GM12878 (cell line): ENCODE measurements at regions not wholly inside any gene's neighbourhood (a gene's known extent, or its start where the extent isn't known, plus 50 kb on each side); places are given as distances from the start of the nearest gene placed in this dataset.

Experiments used
- ATAC-seq: fragments of 200-7000 bp; cut with Tn5 transposase; 3 replicates; pipeline ENCODE4 v1.9.1; 2020; ENCODE audit warnings: mild to moderate bottlenecking, moderate library complexity
- BruUV-seq: library from RNA; stranded (reverse); fragments of 400-500 nt; replicated peaks from 2 replicates; lab custom pipeline; 2021; lab: Mats Ljungman, UMichigan
- CTCF ChIA-PET: fragments of 300-600 bp; sonication (Branson Sonifier 250); formaldehyde crosslinking; extraction: SDS; loops from one replicate; lab custom pipeline; 2021; ENCODE audit warnings: inconsistent platforms; lab: Yijun Ruan, JAX
- POLR2A ChIA-PET: fragments of 350-600 bp; formaldehyde crosslinking; extraction: SDS; loops from one replicate; lab custom pipeline; 2021; ENCODE audit warnings: inconsistent platforms; lab: Charles Lee
- RAD21 ChIA-PET: fragments of 300-600 bp; sonication (Branson Sonifier 250); formaldehyde crosslinking; loops from one replicate; lab custom pipeline; 2023; ENCODE audit warnings: antibody characterized with exemption; ENCODE audit not compliant: unreplicated experiment; lab: Charles Lee
- SMC1A ChIA-PET: fragments of 300-600 bp; sonication (Branson Sonifier 250); formaldehyde crosslinking; loops from one replicate; lab custom pipeline; 2023; ENCODE audit not compliant: unreplicated experiment, uncharacterized antibody; lab: Charles Lee
- DNase-seq: peaks from one replicate; pipeline ENCODE4 v3.0.0-alpha.2; 2011; ENCODE audit warnings: low read depth, low spot score
- FAIRE-seq: peaks from 3 replicates; lab custom pipeline; 2011; peaks lifted over from hg19 to GRCh38; lab: Jason Lieb, UNC
- H2AFZ ChIP-seq: 2 replicates; pipeline ENCODE4 v1.6.0; 2011; ENCODE audit warnings: low read depth, low read length, control low read depth; ENCODE audit not compliant: control insufficient read depth
- H3K27ac ChIP-seq: 2 replicates; pipeline ENCODE4 v1.5.1; 2011; ENCODE audit warnings: control low read depth; ENCODE audit not compliant: control insufficient read depth, insufficient read depth
- H3K27me3 ChIP-seq, 2 experiments: replicated peaks in 1 of 2; 2 replicates each; pipeline versions ENCODE4 v1.6.0 to v1.6.1; 2011; ENCODE audit warnings: low read length in 1 of 2; ENCODE audit not compliant: control insufficient read depth in 2 of 2, insufficient read depth in 2 of 2
- H3K36me3 ChIP-seq, 2 experiments: 2 replicates each; pipeline ENCODE4 v1.5.1; 2011; ENCODE audit warnings: low read length in 1 of 2; ENCODE audit not compliant: control insufficient read depth in 2 of 2, insufficient read depth in 2 of 2
- H3K4me1 ChIP-seq: 2 replicates; pipeline ENCODE4 v1.6.1; 2011; ENCODE audit warnings: mild to moderate bottlenecking, low read length, moderate library complexity, mixed read lengths; ENCODE audit not compliant: control insufficient read depth, insufficient read depth
- H3K4me2 ChIP-seq: 2 replicates; pipeline ENCODE4 v1.6.0; 2011; ENCODE audit warnings: control low read depth; ENCODE audit not compliant: control insufficient read depth, insufficient read depth
- H3K4me3 ChIP-seq: fragments of 200-600 bp; sonication (generic); 2 replicates; pipeline ENCODE4 v1.5.1; 2016
- H3K79me2 ChIP-seq: 2 replicates; pipeline ENCODE4 v1.6.0; 2011; ENCODE audit warnings: low read length; ENCODE audit not compliant: control insufficient read depth, insufficient read depth
- H3K9ac ChIP-seq: 2 replicates; pipeline ENCODE4 v1.8.0; 2011; ENCODE audit warnings: low read length, control low read depth, mixed read lengths; ENCODE audit not compliant: control insufficient read depth, insufficient read depth
- H3K9me3 ChIP-seq: replicated peaks from 3 replicates; pipeline ENCODE4 v1.5.1; 2011; ENCODE audit warnings: mild to moderate bottlenecking, low read length; ENCODE audit not compliant: control insufficient read depth, insufficient read depth
- H4K20me1 ChIP-seq: 2 replicates; pipeline ENCODE4 v1.6.0; 2011; ENCODE audit not compliant: control insufficient read depth, insufficient read depth
- BRCA1 ChIP-seq: IDR thresholded peaks from 2 replicates; pipeline ENCODE4 v1.6.1; 2011; ENCODE audit warnings: low read depth, low read length, improper control_type of control experiment
- CEBPZ ChIP-seq: fragments of 150-350 bp; IDR thresholded peaks from 2 replicates; pipeline ENCODE4 v1.6.1; 2016; ENCODE audit warnings: low read depth, low read length
- GABPA ChIP-seq: IDR thresholded peaks from 2 replicates; pipeline ENCODE4 v1.6.1; 2014; ENCODE audit warnings: antibody characterized with exemption, low read depth, mild to moderate bottlenecking, inconsistent platforms
- HDGF ChIP-seq: fragments of 450-650 bp; IDR thresholded peaks from 2 replicates; pipeline ENCODE4 v1.6.1; 2016; ENCODE audit warnings: antibody characterized with exemption
- MXI1 ChIP-seq: fragments of 150-350 bp; IDR thresholded peaks from 2 replicates; pipeline ENCODE4 v1.6.1; 2011; ENCODE audit warnings: low read depth, mild to moderate bottlenecking, inconsistent platforms, low read length, improper control_type of control experiment
- RB1 ChIP-seq: fragments of 450-650 bp; formaldehyde crosslinking; IDR thresholded peaks from 2 replicates; pipeline ENCODE4 v1.6.1; 2017; ENCODE audit warnings: mild to moderate bottlenecking, borderline replicate concordance
- SMC3 ChIP-seq: IDR thresholded peaks from 2 replicates; pipeline ENCODE4 v1.6.1; 2011; ENCODE audit warnings: low read length, improper control_type of control experiment, borderline replicate concordance
- WGBS: methylation state at CpG from one replicate; pipeline ENCODE4 v1.1.6; 2016; ENCODE audit warnings: low lambda C conversion rate; ENCODE audit not compliant: insufficient replicate concordance, insufficient coverage; ENCODE audit errors: missing lambda C conversion rate; 5-methylcytosine and 5-hydroxymethylcytosine counted together
- in situ Hi-C: fragments of 300-500 bp; cut with MboI; formaldehyde crosslinking; loops from 9 replicates; pipeline ENCODE4 v1.14.3; 2018; ENCODE audit warnings: mixed read lengths
- intact Hi-C: fragments of 100-400 bp; cut with micrococcal nuclease; formaldehyde crosslinking; loops from one replicate; pipeline ENCODE4 v1.14.2; 2022; ENCODE audit not compliant: unreplicated experiment

- Histone ChIP-seq H3K4me3 (no peak overlapping the region), H3K9me3 (no peaks in the 10 kb centered on the region), H3K27me3 (no peaks in the 10 kb centered on the region), H3K27ac (no peak overlapping the region), H2AFZ (no peak overlapping the region), H3K36me3 (no peaks in the 10 kb centered on the region), H4K20me1 (no peaks in the 10 kb centered on the region), H3K4me2 (no peak overlapping the region), H3K4me1 (no peaks in the 10 kb centered on the region), H3K79me2 (no peaks in the 10 kb centered on the region)
- in situ Hi-C loops (no loop called here), intact Hi-C loops (no loop called here)
- no TSS peak for BruUV-seq
- CTCF ChIA-PET = no interaction called here
- DNase-seq = no peak
- SMC1A ChIA-PET = interaction anchor here (0.7 kb wide), 1 partner anchor 84 kb away, joined by 3 read pairs; no protein-coding TSS in a partner anchor
- 50% methylated on average over 2 of the region's 2 CpGs for WGBS
- ATAC-seq = no peak
- FAIRE-seq = no peak
- POLR2A ChIA-PET = no interaction called here
- TF ChIP-seq CEBPZ = no peak
- TF ChIP-seq, all 136 proteins: peak for 0
- no peak overlapping the region for H3K9ac ChIP-seq
- RAD21 ChIA-PET = no interaction called here
Measured at GRCh38 chr16:49036126-49036525, 245.5 kb downstream of the CBLN1 start.

GRCh38 chr16:49027420-49027819 lies 254.2 kb downstream of the CBLN1 start:
- in situ Hi-C loops = no loop called here
- Histone ChIP-seq H4K20me1 (no peaks in the 10 kb centered on the region), H3K4me3 (no peak overlapping the region), H3K4me1 (no peaks in the 10 kb centered on the region), H3K9me3 (no peaks in the 10 kb centered on the region), H2AFZ (no peak overlapping the region), H3K9ac (no peak overlapping the region), H3K4me2 (no peak overlapping the region)
- ChIA-PET POLR2A (no interaction called here), CTCF (no interaction called here), RAD21 (no interaction called here), SMC1A (interaction anchor here (1.9 kb wide), 1 partner anchor 12 kb away, joined by 4 read pairs; no protein-coding TSS in a partner anchor)
- no peak for FAIRE-seq
- intact Hi-C loops = no loop called here
- BruUV-seq = no TSS peak
- ATAC-seq = no peak
- TF ChIP-seq BRCA1 (no peak), SMC3 (no peak), RB1 (no peak), MXI1 (no peak), GABPA (no peak), HDGF (no peak)
- TF ChIP-seq, all 136 proteins: peak for 0
- WGBS = 6% methylated on average over 3 of the region's 3 CpGs
- Histone ChIP-seq H3K27ac (no peak overlapping the region), H3K36me3 (no peaks in the 10 kb centered on the region), H3K27me3 (0 out of 4 replicates have a peak, but pooled peaks cover 0 to 2% of the 10 kb centered on the region in 2 experiments), H3K79me2 (no peaks in the 10 kb centered on the region)
- DNase-seq = no peak
